ENCODE measurements at regions not wholly inside any gene's neighbourhood (a gene's known extent, or its start where the extent isn't known, plus 50 kb on each side); places are given as distances from the start of the nearest gene placed in this dataset.
"Not testable (repeated sequence)": the region's sequence is repeated elsewhere in the genome, so short reads cannot be mapped to it uniquely, and the experiment has no call there.

DNA sequence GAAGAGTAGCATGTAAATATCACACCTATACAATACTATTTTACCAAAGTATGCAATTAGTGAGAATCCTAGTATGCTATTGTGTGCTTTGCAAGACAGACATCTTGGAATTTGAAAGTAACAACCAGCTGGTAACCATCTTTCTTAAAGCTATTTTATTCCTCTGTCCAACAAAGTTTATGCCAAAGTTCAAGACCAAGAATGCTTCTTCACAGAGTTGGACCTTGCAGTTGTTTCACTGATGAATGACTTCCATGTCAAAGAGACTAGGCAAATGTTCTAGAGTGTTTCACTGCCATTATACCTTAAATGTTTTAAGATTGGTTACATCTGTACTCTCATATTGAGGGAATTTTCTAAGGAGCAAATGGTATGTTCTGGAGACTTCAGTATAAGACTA is 215.2 kb upstream of the CRIM1 start:
- FAIRE-seq (no peak), DNase-seq (no peak)

GRCh38 chr2:36137612-36138011 is 218.0 kb upstream of the CRIM1 start:
- no peaks in the 10 kb centered on the region for H3K36me3 ChIP-seq (ENCODE audit: control insufficient read depth in 3 of 3, insufficient read depth in 2 of 3, low read depth in 1 of 3, low read length in 3 of 3)
- H3K4me3 ChIP-seq (ENCODE audit: low read depth in 1 of 3, low read length in 3 of 3), result no peak overlapping the region
- no peaks in the 10 kb centered on the region for H3K4me1 ChIP-seq (ENCODE audit: control insufficient read depth in 3 of 3, insufficient read depth in 2 of 3, low read depth in 1 of 3, low read length in 2 of 3)
- H3K27ac ChIP-seq (ENCODE audit: low read depth in 1 of 3, low read length in 2 of 3), result no peak overlapping the region
- FAIRE-seq, result no peak
- H3K9me3 ChIP-seq (ENCODE audit: control insufficient read depth in 2 of 2, insufficient read depth in 1 of 2, low read depth in 1 of 2, low read length in 1 of 2), result no peaks in the 10 kb centered on the region
- H3K27me3 ChIP-seq (ENCODE audit: control insufficient read depth in 3 of 3, insufficient read depth in 3 of 3, low read length in 3 of 3), result no peaks in the 10 kb centered on the region
- DNase-seq, result peak in 1 of 2 donors; percentile 19
- WGBS, 3 donors, result 80 to 86% (median 81%) methylated on average over 3 of the region's 3 CpGs

More for the DNA sequence above, 215.2 kb upstream of the CRIM1 start:
- Histone ChIP-seq H3K27me3 (ENCODE audit: control insufficient read depth in 3 of 3, insufficient read depth in 3 of 3, low read length in 3 of 3) (no peaks in the 10 kb centered on the region), H3K4me1 (ENCODE audit: control insufficient read depth in 3 of 3, insufficient read depth in 2 of 3, low read depth in 1 of 3, low read length in 2 of 3) (no peaks in the 10 kb centered on the region), H3K36me3 (ENCODE audit: control insufficient read depth in 3 of 3, insufficient read depth in 2 of 3, low read depth in 1 of 3, low read length in 3 of 3) (no peaks in the 10 kb centered on the region), H3K9me3 (ENCODE audit: control insufficient read depth in 2 of 2, insufficient read depth in 1 of 2, low read depth in 1 of 2, low read length in 1 of 2) (no peaks in the 10 kb centered on the region), H3K4me3 (ENCODE audit: low read depth in 1 of 3, low read length in 3 of 3) (no peak overlapping the region), H3K27ac (ENCODE audit: low read depth in 1 of 3, low read length in 2 of 3) (no peak overlapping the region)

DNA sequence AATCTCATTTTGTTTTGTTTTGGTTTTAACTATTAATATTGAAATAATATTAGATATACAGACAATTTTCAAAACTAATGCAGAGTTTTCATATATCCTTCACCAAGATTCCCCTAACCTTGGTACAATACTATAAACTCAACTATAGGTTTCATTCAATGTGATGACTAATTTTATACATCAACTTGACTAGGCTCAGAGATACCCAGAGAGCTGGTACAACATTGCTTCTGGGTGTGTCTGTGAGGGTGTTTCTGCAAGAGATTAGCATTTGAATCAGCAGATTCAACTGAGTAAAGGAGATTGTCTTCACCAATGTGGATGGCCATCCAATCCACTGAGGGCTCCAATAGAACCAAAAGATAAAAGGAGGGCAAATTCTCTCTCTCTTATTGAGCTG is 221.3 kb upstream of the CRIM1 start:
- no peaks in the 10 kb centered on the region for H3K4me1 ChIP-seq (ENCODE audit: control insufficient read depth in 3 of 3, insufficient read depth in 2 of 3, low read depth in 1 of 3, low read length in 2 of 3)
- DNase-seq (no peak), FAIRE-seq (no peak)
- H3K27ac ChIP-seq (ENCODE audit: low read depth in 1 of 3, low read length in 2 of 3), result no peak overlapping the region
- no peaks in the 10 kb centered on the region for H3K27me3 ChIP-seq (ENCODE audit: control insufficient read depth in 3 of 3, insufficient read depth in 3 of 3, low read length in 3 of 3)
- no peaks in the 10 kb centered on the region for H3K36me3 ChIP-seq (ENCODE audit: control insufficient read depth in 3 of 3, insufficient read depth in 2 of 3, low read depth in 1 of 3, low read length in 3 of 3)
- no peak overlapping the region for H3K4me3 ChIP-seq (ENCODE audit: low read depth in 1 of 3, low read length in 3 of 3)
- no peaks in the 10 kb centered on the region for H3K9me3 ChIP-seq (ENCODE audit: control insufficient read depth in 2 of 2, insufficient read depth in 1 of 2, low read depth in 1 of 2, low read length in 1 of 2)

- Histone ChIP-seq H3K4me1 (ENCODE audit: control insufficient read depth in 3 of 3, insufficient read depth in 2 of 3, low read depth in 1 of 3, low read length in 2 of 3) (no peaks in the 10 kb centered on the region), H3K36me3 (ENCODE audit: control insufficient read depth in 3 of 3, insufficient read depth in 2 of 3, low read depth in 1 of 3, low read length in 3 of 3) (no peaks in the 10 kb centered on the region), H3K4me3 (ENCODE audit: low read depth in 1 of 3, low read length in 3 of 3) (no peak overlapping the region), H3K27ac (ENCODE audit: low read depth in 1 of 3, low read length in 2 of 3) (no peak overlapping the region), H3K27me3 (ENCODE audit: control insufficient read depth in 3 of 3, insufficient read depth in 3 of 3, low read length in 3 of 3) (no peaks in the 10 kb centered on the region), H3K9me3 (ENCODE audit: control insufficient read depth in 2 of 2, insufficient read depth in 1 of 2, low read depth in 1 of 2, low read length in 1 of 2) (no peaks in the 10 kb centered on the region)
- 90 to 94% (median 91%) methylated on average over 2 of the region's 2 CpGs for WGBS, 3 donors
- FAIRE-seq, result no peak
- no peak for DNase-seq
Observed at GRCh38 chr2:36128359-36128758, 227.2 kb upstream of the CRIM1 start.

DNA sequence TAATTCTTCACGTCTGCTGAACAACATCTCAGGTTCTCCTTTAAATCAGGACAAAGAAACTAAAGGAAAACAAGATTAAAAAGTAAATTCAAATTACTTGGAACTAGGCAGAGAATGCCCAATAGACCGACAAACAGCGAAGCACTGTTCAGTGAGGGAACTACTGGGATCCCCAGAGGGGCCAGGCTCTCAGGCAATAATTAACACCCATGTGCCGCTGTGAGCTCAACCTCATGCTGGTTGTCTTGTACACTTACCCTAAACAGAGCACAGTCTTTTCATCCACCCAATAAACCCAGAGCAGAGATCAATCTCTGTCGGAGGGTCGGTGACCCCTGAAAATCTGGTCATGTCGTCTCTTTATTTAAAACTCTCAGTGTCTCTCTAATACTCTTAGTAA is 229.9 kb upstream of the CRIM1 start:
- Histone ChIP-seq H3K9me3 (ENCODE audit: control insufficient read depth in 2 of 2, insufficient read depth in 1 of 2, low read depth in 1 of 2, low read length in 1 of 2) (no peaks in the 10 kb centered on the region), H3K36me3 (ENCODE audit: control insufficient read depth in 3 of 3, insufficient read depth in 2 of 3, low read depth in 1 of 3, low read length in 3 of 3) (no peaks in the 10 kb centered on the region), H3K27me3 (ENCODE audit: control insufficient read depth in 3 of 3, insufficient read depth in 3 of 3, low read length in 3 of 3) (no peaks in the 10 kb centered on the region), H3K27ac (ENCODE audit: low read depth in 1 of 3, low read length in 2 of 3) (no peak overlapping the region), H3K4me3 (ENCODE audit: low read depth in 1 of 3, low read length in 3 of 3) (no peak overlapping the region), H3K4me1 (ENCODE audit: control insufficient read depth in 3 of 3, insufficient read depth in 2 of 3, low read depth in 1 of 3, low read length in 2 of 3) (no peaks in the 10 kb centered on the region)
- FAIRE-seq (no peak), DNase-seq (peak in 1 of 2 donors; percentile 11)
- 65 to 75% (median 68%) methylated on average over 7 of the region's 7 CpGs for WGBS, 3 donors

DNA sequence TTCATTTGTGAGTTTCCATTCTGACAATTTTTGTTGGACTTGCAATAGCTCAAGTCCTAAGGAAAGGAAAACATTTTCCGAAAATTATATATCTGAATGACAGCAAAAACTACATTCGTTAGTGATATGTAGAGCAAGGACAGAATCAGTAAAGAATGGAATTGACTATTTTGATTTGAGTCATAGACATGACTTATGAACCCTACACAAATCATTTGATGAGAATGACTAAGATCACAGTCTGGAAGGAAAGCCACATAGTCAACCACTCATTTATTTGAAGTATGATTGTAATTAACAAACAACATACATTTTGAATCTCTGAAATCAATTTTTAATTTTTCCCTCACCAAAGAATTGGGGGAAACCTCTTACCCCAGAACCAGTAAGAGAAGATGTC is 231.6 kb upstream of the CRIM1 start:
- DNase-seq, result no peak
- Histone ChIP-seq H3K4me1 (ENCODE audit: control insufficient read depth in 3 of 3, insufficient read depth in 2 of 3, low read depth in 1 of 3, low read length in 2 of 3) (no peaks in the 10 kb centered on the region), H3K27me3 (ENCODE audit: control insufficient read depth in 3 of 3, insufficient read depth in 3 of 3, low read length in 3 of 3) (no peaks in the 10 kb centered on the region), H3K4me3 (ENCODE audit: low read depth in 1 of 3, low read length in 3 of 3) (no peak overlapping the region), H3K27ac (ENCODE audit: low read depth in 1 of 3, low read length in 2 of 3) (no peak overlapping the region), H3K36me3 (ENCODE audit: control insufficient read depth in 3 of 3, insufficient read depth in 2 of 3, low read depth in 1 of 3, low read length in 3 of 3) (no peaks in the 10 kb centered on the region), H3K9me3 (ENCODE audit: control insufficient read depth in 2 of 2, insufficient read depth in 1 of 2, low read depth in 1 of 2, low read length in 1 of 2) (no peaks in the 10 kb centered on the region)
- no peak for FAIRE-seq
- 64 to 77% (median 70%) methylated on average over 2 of the region's 2 CpGs for WGBS, 3 donors

DNA sequence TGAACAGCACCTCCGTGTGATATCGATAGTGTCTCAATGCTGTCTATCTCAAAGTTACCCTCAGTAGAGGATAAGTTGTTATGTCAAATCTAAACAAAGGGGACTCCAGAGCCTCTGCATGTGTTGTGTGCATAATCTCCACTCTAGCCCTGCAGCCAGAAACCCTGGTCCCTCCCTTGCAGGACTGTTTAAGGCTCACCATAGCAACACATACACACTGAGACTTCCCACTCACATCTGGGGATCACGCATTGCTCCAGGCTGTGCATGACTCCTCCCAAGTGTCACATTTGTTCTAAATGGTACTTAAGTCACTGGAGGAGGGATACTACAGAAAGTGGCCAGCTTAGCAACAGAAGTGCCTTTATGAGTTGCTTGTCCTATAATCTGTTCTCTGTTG is 258.6 kb upstream of the CRIM1 start:
- 81 to 87% (median 85%) methylated on average over 3 of the region's 3 CpGs for WGBS, 3 donors
- H3K9me3 ChIP-seq (ENCODE audit: control insufficient read depth in 2 of 2, insufficient read depth in 1 of 2, low read depth in 1 of 2, low read length in 1 of 2), result peaks cover 0 to 7% of the 10 kb centered on the region in 2 donors
- H3K4me3 ChIP-seq (ENCODE audit: low read depth in 1 of 3, low read length in 3 of 3), result no peak overlapping the region
- H3K36me3 ChIP-seq (ENCODE audit: control insufficient read depth in 3 of 3, insufficient read depth in 2 of 3, low read depth in 1 of 3, low read length in 3 of 3), result no peaks in the 10 kb centered on the region
- no peaks in the 10 kb centered on the region for H3K4me1 ChIP-seq (ENCODE audit: control insufficient read depth in 3 of 3, insufficient read depth in 2 of 3, low read depth in 1 of 3, low read length in 2 of 3)
- H3K27ac ChIP-seq (ENCODE audit: low read depth in 1 of 3, low read length in 2 of 3), result no peak overlapping the region
- FAIRE-seq, result no peak
- no peaks in the 10 kb centered on the region for H3K27me3 ChIP-seq (ENCODE audit: control insufficient read depth in 3 of 3, insufficient read depth in 3 of 3, low read length in 3 of 3)
- no peak for DNase-seq

- not testable (repeated sequence) for H3K27ac ChIP-seq (ENCODE audit: low read depth in 1 of 3, low read length in 2 of 3); H3K36me3 ChIP-seq (ENCODE audit: control insufficient read depth in 3 of 3, insufficient read depth in 2 of 3, low read depth in 1 of 3, low read length in 3 of 3); H3K4me1 ChIP-seq (ENCODE audit: control insufficient read depth in 3 of 3, insufficient read depth in 2 of 3, low read depth in 1 of 3, low read length in 2 of 3); H3K27me3 ChIP-seq (ENCODE audit: control insufficient read depth in 3 of 3, insufficient read depth in 3 of 3, low read length in 3 of 3); H3K4me3 ChIP-seq (ENCODE audit: low read depth in 1 of 3, low read length in 3 of 3); DNase-seq; H3K9me3 ChIP-seq (ENCODE audit: control insufficient read depth in 2 of 2, insufficient read depth in 1 of 2, low read depth in 1 of 2, low read length in 1 of 2); FAIRE-seq
- WGBS, 3 donors, result 91 to 92% (median 92%) methylated on average over 22 to 26 of the region's 26 CpGs
Observed at GRCh38 chr2:36091844-36092741, 263.5 kb upstream of the CRIM1 start.

Data from small intestine (tissue), 7 donors.